ENCODE measurements at regions not wholly inside any gene's neighbourhood (a gene's known extent, or its start where the extent isn't known, plus 50 kb on each side); places are given as distances from the start of the nearest gene placed in this dataset.

- WGBS, 4 donors, result 48 to 78% (median 68%) methylated on average over 3 of the region's 3 CpGs
- intact Hi-C loops (cut with DNase I), result no loop called here
- H3K27ac ChIP-seq, result no peak overlapping the region
- H3K4me3 ChIP-seq, result no peak overlapping the region
- peaks cover 4% of the 10 kb centered on the region for H3K27me3 ChIP-seq
- H3K36me3 ChIP-seq (replicated peaks in 1 of 2), result no peaks in the 10 kb centered on the region
- no peaks in the 10 kb centered on the region for H3K9me3 ChIP-seq (replicated peaks in 1 of 3)
- H3K4me1 ChIP-seq (replicated peaks in 1 of 2), result no peaks in the 10 kb centered on the region
- DNase-seq, result no peak
- TF ChIP-seq CTCF (IDR thresholded peaks at IDR 0.05) (no peak), POLR2A (IDR thresholded peaks at IDR 0.05) (no peak)
Measured at GRCh38 chr16:50878536-50878935, 136.7 kb downstream of the CYLD start.

GRCh38 chr16:50876263-50876662, 134.4 kb downstream of the CYLD start:
- Histone ChIP-seq H3K27me3 (peaks cover 4% of the 10 kb centered on the region), H3K27ac (no peak overlapping the region), H3K36me3 (replicated peaks in 1 of 2) (no peaks in the 10 kb centered on the region), H3K4me3 (no peak overlapping the region), H3K9me3 (replicated peaks in 1 of 3) (no peaks in the 10 kb centered on the region), H3K4me1 (replicated peaks in 1 of 2) (no peaks in the 10 kb centered on the region)
- WGBS, 4 donors, result 78 to 88% (median 81%) methylated on average over 4 of the region's 4 CpGs
- intact Hi-C loops (cut with DNase I), result no loop called here
- no peak for DNase-seq
- no peak for TF ChIP-seq POLR2A (IDR thresholded peaks at IDR 0.05)

- no peak for DNase-seq
- Histone ChIP-seq H3K27ac (no peak overlapping the region), H3K36me3 (replicated peaks in 1 of 2) (no peaks in the 10 kb centered on the region), H3K4me1 (replicated peaks in 1 of 2) (no peaks in the 10 kb centered on the region), H3K9me3 (replicated peaks in 1 of 3) (no peaks in the 10 kb centered on the region), H3K27me3 (no peaks in the 10 kb centered on the region), H3K4me3 (no peak overlapping the region)
- TF ChIP-seq POLR2A (IDR thresholded peaks at IDR 0.05) (no peak), CTCF (IDR thresholded peaks at IDR 0.05) (no peak)
- intact Hi-C loops (cut with DNase I), result no loop called here
Measured at GRCh38 chr16:50868577-50868976, 126.7 kb downstream of the CYLD start.

GRCh38 chr16:50866806-50867205, 124.9 kb downstream of the CYLD start:
- WGBS, 4 donors, result 71 to 85% (median 83%) methylated on average over 2 of the region's 2 CpGs
- intact Hi-C loops (cut with DNase I), result no loop called here
- H3K27ac ChIP-seq, result no peak overlapping the region

More at GRCh38 chr16:50866806-50867205, 124.9 kb downstream of the CYLD start:
- DNase-seq, result no peak
- Histone ChIP-seq H3K4me1 (replicated peaks in 1 of 2) (no peaks in the 10 kb centered on the region), H3K4me3 (no peak overlapping the region), H3K36me3 (replicated peaks in 1 of 2) (no peaks in the 10 kb centered on the region), H3K9me3 (replicated peaks in 1 of 3) (no peaks in the 10 kb centered on the region), H3K27me3 (no peaks in the 10 kb centered on the region)
- TF ChIP-seq CTCF (IDR thresholded peaks at IDR 0.05) (no peak), POLR2A (IDR thresholded peaks at IDR 0.05) (no peak)

Measured in adrenal gland (tissue), 9 donors.